Upper lobe of left lung (tissue), 6 donors: ENCODE measurements at regions not wholly inside any gene's neighbourhood (a gene's known extent, or its start where the extent isn't known, plus 50 kb on each side); places are given as distances from the start of the nearest gene placed in this dataset.

ENCODE experiments used
- ATAC-seq, 2 donors: fragments of 200-7000 bp; cut with Tn5 transposase; one replicate each; pipeline ENCODE4 v1.9.1; 2022; ENCODE audit warnings: mild to moderate bottlenecking in 2 of 2, moderate library complexity in 2 of 2; ENCODE audit not compliant: low FRiP score in 2 of 2
- DNase-seq, 2 donors: peaks; one replicate each; pipeline ENCODE4 v3.0.0-alpha.2; 2019 to 2020
- H3K27ac ChIP-seq, 4 donors: fragments of 200-600 bp; sonication (generic); one replicate each; pipeline ENCODE4 v1.5.1; 2016 to 2019
- H3K27me3 ChIP-seq, 4 donors: fragments of 200-600 bp; sonication (generic); one replicate each; pipeline ENCODE4 v1.5.1; 2017 to 2019
- H3K36me3 ChIP-seq, 4 donors: fragments of 200-600 bp; sonication (generic); one replicate each; pipeline ENCODE4 v1.5.1; 2016 to 2019
- H3K4me1 ChIP-seq, 4 donors: fragments of 200-600 bp; sonication (generic); one replicate each; pipeline ENCODE4 v1.5.1; 2018 to 2019
- H3K4me3 ChIP-seq, 4 donors: fragments of 200-600 bp; sonication (generic); one replicate each; pipeline ENCODE4 v1.5.1; 2017 to 2019; ENCODE audit warnings: mild to moderate bottlenecking in 2 of 4, moderate library complexity in 1 of 4
- H3K9me3 ChIP-seq, 4 donors: fragments of 200-600 bp; sonication (generic); one replicate each; pipeline ENCODE4 v1.5.1; 2018 to 2019
- CTCF ChIP-seq, 6 experiments: fragments of 450-650 bp in 4 of 6; fragments of 200-600 bp in 2 of 6; sonication (generic) in 2 of 6; IDR thresholded peaks; one replicate each; pipeline ENCODE4 v1.5.1; 2016 to 2019; ENCODE audit warnings: antibody characterized with exemption in 6 of 6
- EP300 ChIP-seq, 4 donors: sonication (generic); formaldehyde crosslinking; IDR thresholded peaks; one replicate each; pipeline ENCODE4 v1.5.1; 2017; ENCODE audit warnings: antibody characterized with exemption in 4 of 4, control low read depth in 2 of 4
- POLR2A ChIP-seq, 4 donors: fragments of 450-650 bp; IDR thresholded peaks; one replicate each; pipeline ENCODE4 v1.5.1; 2016 to 2017; ENCODE audit warnings: antibody characterized with exemption in 4 of 4, mild to moderate bottlenecking in 2 of 4
- POLR2AphosphoS5 ChIP-seq, 2 donors: sonication (generic); formaldehyde crosslinking; IDR thresholded peaks; one replicate each; pipeline ENCODE4 v1.5.1; 2017; ENCODE audit warnings: antibody characterized with exemption in 2 of 2
- WGBS, 2 donors: methylation state at CpG; one replicate each; pipeline ENCODE4 v1.1.5; 2017 to 2018; 5-methylcytosine and 5-hydroxymethylcytosine counted together
- donor health status: DM: no; HTN: no; CAD: no; lungs with moderate emphysema.
- donor health status: DM: no; HTN: yes; CAD: no; lungs with severe emphysema.

GRCh38 chr11:127624306-127624856 is 623.8 kb upstream of the KIRREL3 start:
- no peaks in the 10 kb centered on the region for H3K36me3 ChIP-seq
- no peaks in the 10 kb centered on the region for H3K27me3 ChIP-seq
- no peak for DNase-seq
- 59 to 62% methylated on average over 10 of the region's 10 CpGs for WGBS, 2 donors
- no peak overlapping the region for H3K4me3 ChIP-seq
- ATAC-seq = no peak
- no peaks in the 10 kb centered on the region for H3K4me1 ChIP-seq
- no peaks in the 10 kb centered on the region for H3K9me3 ChIP-seq
- no peak overlapping the region for H3K27ac ChIP-seq
- TF ChIP-seq CTCF (IDR thresholded peaks at IDR 0.05) = no peak

GRCh38 chr11:127622686-127623085 is 622.1 kb upstream of the KIRREL3 start:
- Histone ChIP-seq H3K9me3 (no peaks in the 10 kb centered on the region), H3K36me3 (no peaks in the 10 kb centered on the region), H3K4me3 (no peak overlapping the region), H3K27me3 (no peaks in the 10 kb centered on the region), H3K4me1 (no peaks in the 10 kb centered on the region), H3K27ac (no peak overlapping the region)
- TF ChIP-seq CTCF (IDR thresholded peaks at IDR 0.05) = no peak
- no peak for ATAC-seq
- DNase-seq = no peak

DNA sequence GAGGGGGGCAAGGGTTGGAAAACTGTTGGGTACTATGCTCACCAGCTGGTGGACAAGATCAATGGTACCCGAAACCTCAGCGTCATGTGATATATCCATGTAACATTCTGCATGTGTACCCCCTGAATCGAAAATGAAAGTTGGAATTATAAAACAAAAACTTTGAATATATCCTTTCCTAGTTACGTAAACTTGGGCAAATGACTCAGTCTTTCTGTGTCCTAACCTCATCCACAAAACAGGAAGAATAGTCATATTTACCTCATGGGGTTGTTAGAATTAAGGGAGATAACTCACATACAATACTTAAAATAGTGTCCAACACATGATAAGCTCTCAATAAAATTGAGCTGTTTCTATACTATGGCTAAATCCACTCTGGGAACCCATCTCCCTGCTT is 620.1 kb upstream of the KIRREL3 start:
- Histone ChIP-seq H3K36me3 (no peaks in the 10 kb centered on the region), H3K27me3 (no peaks in the 10 kb centered on the region), H3K4me1 (no peaks in the 10 kb centered on the region), H3K4me3 (no peak overlapping the region), H3K9me3 (no peaks in the 10 kb centered on the region), H3K27ac (no peak overlapping the region)
- TF ChIP-seq EP300 (IDR thresholded peaks at IDR 0.05) (no peak), POLR2AphosphoS5 (IDR thresholded peaks at IDR 0.05) (no peak), POLR2A (IDR thresholded peaks at IDR 0.05) (no peak), CTCF (IDR thresholded peaks at IDR 0.05) (no peak)
- WGBS, 2 donors = 79 to 92% methylated on average over 4 of the region's 4 CpGs
- DNase-seq (no peak), ATAC-seq (no peak)

DNA sequence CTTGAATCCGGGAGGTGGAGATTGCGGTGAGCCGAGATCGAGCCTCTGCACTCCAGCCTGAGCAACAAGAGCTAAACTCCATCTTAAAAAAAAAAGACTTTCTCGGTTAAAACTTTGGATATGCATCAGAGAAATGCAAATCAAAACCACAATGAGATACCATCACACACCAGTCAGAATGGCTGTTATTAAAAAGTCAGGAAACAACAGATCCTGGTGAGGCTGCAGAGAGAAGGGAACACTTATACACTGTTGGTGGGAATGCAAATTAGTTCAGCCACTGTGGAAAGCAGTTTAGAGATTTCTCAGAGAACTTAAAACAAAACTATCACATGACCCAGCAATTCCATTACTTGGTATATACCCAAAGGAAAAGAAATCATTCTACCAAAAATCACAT is 619.4 kb upstream of the KIRREL3 start:
- 91 to 96% methylated on average over 5 of the region's 5 CpGs for WGBS, 2 donors
- no peaks in the 10 kb centered on the region for H3K36me3 ChIP-seq
- no peak overlapping the region for H3K4me3 ChIP-seq
- H3K9me3 ChIP-seq = no peaks in the 10 kb centered on the region
- no peak for ATAC-seq
- TF ChIP-seq CTCF (IDR thresholded peaks at IDR 0.05) = no peak
- no peak for TF ChIP-seq POLR2A (IDR thresholded peaks at IDR 0.05)
- no peak for TF ChIP-seq POLR2AphosphoS5 (IDR thresholded peaks at IDR 0.05)
- TF ChIP-seq EP300 (IDR thresholded peaks at IDR 0.05) = no peak
- H3K27ac ChIP-seq = no peak overlapping the region
- no peaks in the 10 kb centered on the region for H3K4me1 ChIP-seq
- no peaks in the 10 kb centered on the region for H3K27me3 ChIP-seq
- no peak for DNase-seq

GRCh38 chr11:127618721-127619120 is 618.2 kb upstream of the KIRREL3 start:
- TF ChIP-seq EP300 (IDR thresholded peaks at IDR 0.05) (no peak), POLR2AphosphoS5 (IDR thresholded peaks at IDR 0.05) (no peak), CTCF (IDR thresholded peaks at IDR 0.05) (no peak), POLR2A (IDR thresholded peaks at IDR 0.05) (no peak)
- ATAC-seq = no peak
- 100% methylated on average over 1 of the region's 1 CpG for WGBS, 2 donors
- Histone ChIP-seq H3K9me3 (no peaks in the 10 kb centered on the region), H3K4me3 (no peak overlapping the region), H3K27ac (no peak overlapping the region), H3K4me1 (no peaks in the 10 kb centered on the region), H3K27me3 (no peaks in the 10 kb centered on the region), H3K36me3 (no peaks in the 10 kb centered on the region)
- no peak for DNase-seq
